Panc1 (cell line): ENCODE measurements at regions not wholly inside any gene's neighbourhood (a gene's known extent, or its start where the extent isn't known, plus 50 kb on each side); places are given as distances from the start of the nearest gene placed in this dataset.

Experiments
- ATAC-seq: fragments of 200-7000 bp; cut with Tn5 transposase; 2 replicates; pipeline ENCODE4 v1.9.1; 2020; ENCODE audit warnings: mild to moderate bottlenecking, moderate library complexity
- BruUV-seq: library from RNA; stranded (reverse); fragments of 400-500 nt; replicated peaks from 2 replicates; lab custom pipeline; 2021; lab: Mats Ljungman, UMichigan
- CTCF ChIA-PET: fragments of 300-600 bp; sonication (Branson Sonifier 250); formaldehyde crosslinking; loops from one replicate; lab custom pipeline; 2022; ENCODE audit warnings: antibody characterized with exemption; lab: Charles Lee
- POLR2A ChIA-PET: fragments of 300-600 bp; sonication (Branson Sonifier 250); formaldehyde crosslinking; loops from one replicate; lab custom pipeline; 2022; ENCODE audit warnings: antibody characterized with exemption; lab: Charles Lee
- DNase-seq: peaks from one replicate; pipeline ENCODE4 v3.0.0-alpha.2; 2010; ENCODE audit warnings: low read depth, low spot score
- H3K27ac ChIP-seq: 2 replicates; pipeline ENCODE4 v1.5.1; 2011; ENCODE audit warnings: mild to moderate bottlenecking, low read length, inconsistent platforms
- H3K27me3 ChIP-seq: fragments of 200-500 bp; sonication (Bioruptor generic); 2 replicates; pipeline ENCODE4 v1.6.0; 2014; ENCODE audit warnings: low read length, inconsistent platforms; ENCODE audit not compliant: control insufficient read depth, insufficient read depth
- H3K36me3 ChIP-seq: fragments of 200-500 bp; sonication (Bioruptor generic); 2 replicates; pipeline ENCODE4 v1.5.1; 2014; ENCODE audit warnings: inconsistent platforms, mild to moderate bottlenecking, low read length, moderate library complexity; ENCODE audit not compliant: control insufficient read depth, insufficient read depth
- H3K4me1 ChIP-seq: 2 replicates; pipeline ENCODE4 v1.5.1; 2011; ENCODE audit warnings: inconsistent platforms, mild to moderate bottlenecking, low read length, moderate library complexity; ENCODE audit not compliant: control insufficient read depth, insufficient read depth
- H3K4me3 ChIP-seq, 2 experiments: 2 replicates each; pipeline ENCODE4 v1.5.1; 2011 to 2012; ENCODE audit warnings: low read depth in 2 of 2, low read length in 2 of 2, mild to moderate bottlenecking in 2 of 2, inconsistent platforms in 1 of 2, moderate library complexity in 1 of 2
- H3K9me3 ChIP-seq: fragments of 200-500 bp; sonication (Bioruptor generic); 2 replicates; pipeline ENCODE4 v1.5.1; 2014; ENCODE audit warnings: low read depth, mild to moderate bottlenecking, inconsistent platforms, low read length, moderate library complexity; ENCODE audit not compliant: control insufficient read depth, insufficient read depth
- POLR2AphosphoS5 ChIP-seq: IDR thresholded peaks from 2 replicates; pipeline ENCODE4 v1.6.1; 2012; ENCODE audit warnings: mild to moderate bottlenecking, low read depth, low read length, moderate library complexity
- SIN3A ChIP-seq: IDR thresholded peaks from 2 replicates; pipeline ENCODE4 v1.6.1; 2012; ENCODE audit warnings: low read depth, mild to moderate bottlenecking, low read length, moderate library complexity, borderline replicate concordance; ENCODE audit not compliant: insufficient read depth
- TCF7L2 ChIP-seq: IDR thresholded peaks from 2 replicates; pipeline ENCODE4 v1.6.1; 2011; ENCODE audit warnings: mild to moderate bottlenecking, low read depth, low read length, inconsistent platforms
- in situ Hi-C: cut with HindIII; loops from 2 replicates; pipeline ENCODE4 v1.10.0; 2016; ENCODE audit warnings: low sequenced_read_pairs, low pct_unique_long_range_greater_than_20kb
- intact Hi-C: fragments of 100-400 bp; cut with micrococcal nuclease; formaldehyde crosslinking; loops from one replicate; pipeline ENCODE4 v1.10.0; 2022; ENCODE audit not compliant: unreplicated experiment
- TF ChIP-seq, protein P1 (sequence below), 2 experiments: IDR thresholded peaks; 2 replicates each; pipeline ENCODE4 v1.6.1; 2011 to 2012; ENCODE audit warnings: low read depth in 2 of 2, control low read depth in 1 of 2, low read length in 1 of 2, mild to moderate bottlenecking in 1 of 2, moderate library complexity in 1 of 2; ENCODE audit not compliant: insufficient read depth in 1 of 2
- TF ChIP-seq, protein P2 (sequence below): fragments of 450-650 bp; IDR thresholded peaks from 2 replicates; pipeline ENCODE4 v1.5.1; 2017; ENCODE audit warnings: mild to moderate bottlenecking

DNA sequence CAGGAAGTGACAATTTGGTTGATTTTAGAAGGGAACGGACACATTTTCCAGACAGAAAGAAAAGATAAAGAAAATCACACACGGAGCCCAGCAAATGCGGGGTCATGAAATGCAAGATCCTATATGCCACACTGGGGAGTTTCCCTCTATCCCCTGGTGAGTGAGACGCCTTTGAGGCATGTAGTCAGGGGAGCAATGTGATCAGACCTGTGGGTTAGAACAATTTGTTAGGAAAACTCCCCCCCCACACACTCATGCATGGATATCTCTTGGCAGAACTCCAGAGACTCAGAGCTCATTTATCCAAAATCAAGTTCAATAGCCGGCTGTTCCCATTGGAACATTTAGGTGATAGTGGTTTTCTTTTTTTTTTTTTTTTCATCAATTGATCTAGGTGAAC lies 71.7 kb upstream of the TRIO start:
- ChIA-PET CTCF (no interaction called here), POLR2A (interaction anchor here (0.6 kb wide), 1 partner anchor 110 kb away, joined by 4 read pairs; no protein-coding TSS in a partner anchor)
- peaks cover 5% of the 10 kb centered on the region; the same call in 1 of the 2 replicates for H3K4me1 ChIP-seq
- no peak overlapping the region for H3K4me3 ChIP-seq
- in situ Hi-C loops (no loop called here), intact Hi-C loops (no loop called here)
- ATAC-seq, result no peak
- DNase-seq, result no peak
- peak overlapping the region; percentile 39 for H3K27ac ChIP-seq
- TF ChIP-seq POLR2AphosphoS5 (no peak), TCF7L2 (no peak), SIN3A (no peak)
- TF ChIP-seq, protein P1, sequence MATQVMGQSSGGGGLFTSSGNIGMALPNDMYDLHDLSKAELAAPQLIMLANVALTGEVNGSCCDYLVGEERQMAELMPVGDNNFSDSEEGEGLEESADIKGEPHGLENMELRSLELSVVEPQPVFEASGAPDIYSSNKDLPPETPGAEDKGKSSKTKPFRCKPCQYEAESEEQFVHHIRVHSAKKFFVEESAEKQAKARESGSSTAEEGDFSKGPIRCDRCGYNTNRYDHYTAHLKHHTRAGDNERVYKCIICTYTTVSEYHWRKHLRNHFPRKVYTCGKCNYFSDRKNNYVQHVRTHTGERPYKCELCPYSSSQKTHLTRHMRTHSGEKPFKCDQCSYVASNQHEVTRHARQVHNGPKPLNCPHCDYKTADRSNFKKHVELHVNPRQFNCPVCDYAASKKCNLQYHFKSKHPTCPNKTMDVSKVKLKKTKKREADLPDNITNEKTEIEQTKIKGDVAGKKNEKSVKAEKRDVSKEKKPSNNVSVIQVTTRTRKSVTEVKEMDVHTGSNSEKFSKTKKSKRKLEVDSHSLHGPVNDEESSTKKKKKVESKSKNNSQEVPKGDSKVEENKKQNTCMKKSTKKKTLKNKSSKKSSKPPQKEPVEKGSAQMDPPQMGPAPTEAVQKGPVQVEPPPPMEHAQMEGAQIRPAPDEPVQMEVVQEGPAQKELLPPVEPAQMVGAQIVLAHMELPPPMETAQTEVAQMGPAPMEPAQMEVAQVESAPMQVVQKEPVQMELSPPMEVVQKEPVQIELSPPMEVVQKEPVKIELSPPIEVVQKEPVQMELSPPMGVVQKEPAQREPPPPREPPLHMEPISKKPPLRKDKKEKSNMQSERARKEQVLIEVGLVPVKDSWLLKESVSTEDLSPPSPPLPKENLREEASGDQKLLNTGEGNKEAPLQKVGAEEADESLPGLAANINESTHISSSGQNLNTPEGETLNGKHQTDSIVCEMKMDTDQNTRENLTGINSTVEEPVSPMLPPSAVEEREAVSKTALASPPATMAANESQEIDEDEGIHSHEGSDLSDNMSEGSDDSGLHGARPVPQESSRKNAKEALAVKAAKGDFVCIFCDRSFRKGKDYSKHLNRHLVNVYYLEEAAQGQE (IDR thresholded peaks at IDR 0.05; ENCODE audit: insufficient read depth in 1 of 2, low read depth in 2 of 2, low read length in 1 of 2), result no peak
- TF ChIP-seq, protein P2, sequence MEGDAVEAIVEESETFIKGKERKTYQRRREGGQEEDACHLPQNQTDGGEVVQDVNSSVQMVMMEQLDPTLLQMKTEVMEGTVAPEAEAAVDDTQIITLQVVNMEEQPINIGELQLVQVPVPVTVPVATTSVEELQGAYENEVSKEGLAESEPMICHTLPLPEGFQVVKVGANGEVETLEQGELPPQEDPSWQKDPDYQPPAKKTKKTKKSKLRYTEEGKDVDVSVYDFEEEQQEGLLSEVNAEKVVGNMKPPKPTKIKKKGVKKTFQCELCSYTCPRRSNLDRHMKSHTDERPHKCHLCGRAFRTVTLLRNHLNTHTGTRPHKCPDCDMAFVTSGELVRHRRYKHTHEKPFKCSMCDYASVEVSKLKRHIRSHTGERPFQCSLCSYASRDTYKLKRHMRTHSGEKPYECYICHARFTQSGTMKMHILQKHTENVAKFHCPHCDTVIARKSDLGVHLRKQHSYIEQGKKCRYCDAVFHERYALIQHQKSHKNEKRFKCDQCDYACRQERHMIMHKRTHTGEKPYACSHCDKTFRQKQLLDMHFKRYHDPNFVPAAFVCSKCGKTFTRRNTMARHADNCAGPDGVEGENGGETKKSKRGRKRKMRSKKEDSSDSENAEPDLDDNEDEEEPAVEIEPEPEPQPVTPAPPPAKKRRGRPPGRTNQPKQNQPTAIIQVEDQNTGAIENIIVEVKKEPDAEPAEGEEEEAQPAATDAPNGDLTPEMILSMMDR, result no peak
- no TSS peak for BruUV-seq
- no peaks in the 10 kb centered on the region; the same call in 1 of the 2 replicates for H3K9me3 ChIP-seq
- H3K27me3 ChIP-seq, result no peaks in the 10 kb centered on the region
- H3K36me3 ChIP-seq, result no peaks in the 10 kb centered on the region

DNA sequence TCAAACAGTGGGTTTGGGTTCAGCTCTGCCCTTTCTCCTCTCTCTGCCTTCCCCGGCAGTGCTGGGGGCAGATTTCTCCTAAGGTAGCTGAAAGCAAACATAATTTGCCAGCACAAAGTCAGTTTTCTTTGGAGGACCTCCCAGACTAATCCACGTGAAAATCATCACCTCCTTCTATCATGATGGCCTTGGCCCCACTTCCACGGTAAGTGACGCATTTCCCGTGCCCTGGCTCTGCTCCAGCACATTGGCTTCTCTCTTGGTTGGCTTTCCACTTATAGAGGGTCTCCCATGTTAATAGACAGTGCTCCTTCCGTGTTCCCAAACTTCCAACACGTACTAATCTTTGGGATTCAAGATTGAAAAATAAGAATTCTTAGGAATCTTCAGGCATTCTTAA lies 74.1 kb upstream of the TRIO start:
- Histone ChIP-seq H3K4me3 (no peak overlapping the region), H3K27me3 (no peaks in the 10 kb centered on the region), H3K4me1 (peaks cover 4% of the 10 kb centered on the region), H3K36me3 (no peaks in the 10 kb centered on the region), H3K27ac (peak overlapping the region; percentile 34; the same call in 1 of the 2 replicates), H3K9me3 (no peaks in the 10 kb centered on the region; the same call in 1 of the 2 replicates)
- DNase-seq, result no peak
- CTCF ChIA-PET, result no interaction called here
- no TSS peak for BruUV-seq
- ATAC-seq, result no peak
- POLR2A ChIA-PET, result interaction anchor here (0.6 kb wide), 1 partner anchor 104 kb away, joined by 3 read pairs; no protein-coding TSS in a partner anchor
- intact Hi-C loops, result no loop called here
- in situ Hi-C loops, result no loop called here
- TF ChIP-seq, protein P1 (IDR thresholded peaks at IDR 0.05; ENCODE audit: insufficient read depth in 1 of 2, low read depth in 2 of 2, low read length in 1 of 2), result no peak
- TF ChIP-seq, protein P2, result no peak
- TF ChIP-seq POLR2AphosphoS5 (no peak), SIN3A (no peak), TCF7L2 (no peak)
